Breast epithelium (tissue), 4 donors: ENCODE measurements at regions not wholly inside any gene's neighbourhood (a gene's known extent, or its start where the extent isn't known, plus 50 kb on each side); places are given as distances from the start of the nearest gene placed in this dataset.
A peak's percentile ranks its signal among the peaks of the same experiment; 100 is the strongest.

Source experiments
- DNase-seq, 2 donors: peaks; one replicate each; pipeline ENCODE4 v3.0.0-alpha.2; 2019; ENCODE audit warnings: low spot score in 2 of 2
- H3K27ac ChIP-seq, 2 donors: fragments of 200-600 bp; sonication (generic) in 1 of 2; one replicate each; pipeline ENCODE4 v1.5.1; 2016 to 2019; ENCODE audit warnings: mild to moderate bottlenecking in 1 of 2
- H3K27me3 ChIP-seq, 2 donors: fragments of 200-600 bp; sonication (generic) in 1 of 2; one replicate each; pipeline versions ENCODE4 v1.5.1 to v1.6.0; 2017 to 2019; ENCODE audit warnings: control low read depth in 1 of 2, mild to moderate bottlenecking in 1 of 2
- H3K36me3 ChIP-seq: fragments of 200-600 bp; one replicate; pipeline ENCODE4 v1.5.1; 2019
- H3K4me1 ChIP-seq, 2 donors: fragments of 200-600 bp; sonication (generic); one replicate each; pipeline ENCODE4 v1.5.1; 2016 to 2019; ENCODE audit warnings: control low read depth in 1 of 2
- H3K4me3 ChIP-seq, 3 donors: fragments of 200-600 bp; sonication (generic); 1 replicate in 2 of 3; 2 replicates in 1 of 3; pipeline ENCODE4 v1.5.1; 2016 to 2019; ENCODE audit warnings: mild to moderate bottlenecking in 3 of 3, moderate library complexity in 2 of 3
- H3K9me3 ChIP-seq, 2 donors: fragments of 200-600 bp; sonication (generic) in 1 of 2; one replicate each; pipeline ENCODE4 v1.5.1; 2016 to 2019; ENCODE audit warnings: control low read depth in 1 of 2
- POLR2A ChIP-seq: fragments of 450-650 bp; IDR thresholded peaks from one replicate; pipeline ENCODE4 v1.6.1; 2016; ENCODE audit warnings: antibody characterized with exemption, mild to moderate bottlenecking, moderate library complexity
- POLR2AphosphoS5 ChIP-seq, 3 donors: sonication (generic); formaldehyde crosslinking; IDR thresholded peaks; one replicate each; pipeline ENCODE4 v1.6.1; 2017; ENCODE audit warnings: antibody characterized with exemption in 3 of 3
- intact Hi-C: fragments of 100-400 bp; cut with DNase I; formaldehyde crosslinking; loops from one replicate; pipeline ENCODE4 v1.15.1; 2023; ENCODE audit warnings: low total_unique reads
- TF ChIP-seq, protein P1 (sequence below), 3 donors: fragments of 450-650 bp; IDR thresholded peaks; one replicate each; pipeline ENCODE4 v1.5.1; 2016 to 2017; ENCODE audit warnings: antibody characterized with exemption in 3 of 3, mild to moderate bottlenecking in 3 of 3, moderate library complexity in 3 of 3

DNA sequence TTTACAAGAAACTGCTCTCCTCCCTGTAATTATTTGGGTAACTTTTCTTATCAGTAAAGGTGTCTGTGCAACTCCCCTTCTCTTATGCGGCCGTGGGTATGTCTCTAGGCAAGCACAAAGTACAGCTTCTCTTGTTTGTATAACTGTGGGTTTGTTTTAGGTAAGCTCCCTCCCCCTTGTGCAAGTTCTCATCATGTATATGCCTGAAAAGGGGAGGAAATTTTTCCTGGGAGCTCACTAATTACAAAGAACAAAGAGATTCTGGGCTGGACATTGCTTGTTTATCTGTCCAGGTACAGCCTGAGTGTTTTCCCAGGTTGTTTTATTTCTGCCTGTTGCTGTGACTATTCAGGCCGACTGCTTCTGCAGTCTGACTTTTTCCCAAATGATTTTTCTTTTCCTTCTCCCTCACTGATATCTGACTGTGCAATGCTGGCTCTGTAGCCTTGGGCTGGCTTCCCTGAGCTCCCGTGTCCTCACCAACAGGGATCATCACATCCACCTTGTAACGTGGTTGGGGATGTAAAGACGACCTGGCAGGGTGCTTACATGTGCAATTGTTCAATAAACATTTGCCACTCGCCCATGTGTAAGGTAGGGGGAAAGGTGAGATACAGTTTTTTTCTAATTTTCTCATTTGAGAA is 916.5 kb downstream of the AACS start:
- Histone ChIP-seq H3K9me3 (no peaks in the 10 kb centered on the region), H3K27ac (no peak overlapping the region), H3K4me3 (no peak overlapping the region), H3K27me3 (no peaks in the 10 kb centered on the region), H3K4me1 (no peaks in the 10 kb centered on the region), H3K36me3 (no peaks in the 10 kb centered on the region)
- intact Hi-C loops: no loop called here
- no peak for TF ChIP-seq POLR2A
- TF ChIP-seq, protein P1, sequence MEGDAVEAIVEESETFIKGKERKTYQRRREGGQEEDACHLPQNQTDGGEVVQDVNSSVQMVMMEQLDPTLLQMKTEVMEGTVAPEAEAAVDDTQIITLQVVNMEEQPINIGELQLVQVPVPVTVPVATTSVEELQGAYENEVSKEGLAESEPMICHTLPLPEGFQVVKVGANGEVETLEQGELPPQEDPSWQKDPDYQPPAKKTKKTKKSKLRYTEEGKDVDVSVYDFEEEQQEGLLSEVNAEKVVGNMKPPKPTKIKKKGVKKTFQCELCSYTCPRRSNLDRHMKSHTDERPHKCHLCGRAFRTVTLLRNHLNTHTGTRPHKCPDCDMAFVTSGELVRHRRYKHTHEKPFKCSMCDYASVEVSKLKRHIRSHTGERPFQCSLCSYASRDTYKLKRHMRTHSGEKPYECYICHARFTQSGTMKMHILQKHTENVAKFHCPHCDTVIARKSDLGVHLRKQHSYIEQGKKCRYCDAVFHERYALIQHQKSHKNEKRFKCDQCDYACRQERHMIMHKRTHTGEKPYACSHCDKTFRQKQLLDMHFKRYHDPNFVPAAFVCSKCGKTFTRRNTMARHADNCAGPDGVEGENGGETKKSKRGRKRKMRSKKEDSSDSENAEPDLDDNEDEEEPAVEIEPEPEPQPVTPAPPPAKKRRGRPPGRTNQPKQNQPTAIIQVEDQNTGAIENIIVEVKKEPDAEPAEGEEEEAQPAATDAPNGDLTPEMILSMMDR (IDR thresholded peaks at IDR 0.05): no peak
- TF ChIP-seq POLR2AphosphoS5 (IDR thresholded peaks at IDR 0.05): no peak
- DNase-seq: no peak

DNA sequence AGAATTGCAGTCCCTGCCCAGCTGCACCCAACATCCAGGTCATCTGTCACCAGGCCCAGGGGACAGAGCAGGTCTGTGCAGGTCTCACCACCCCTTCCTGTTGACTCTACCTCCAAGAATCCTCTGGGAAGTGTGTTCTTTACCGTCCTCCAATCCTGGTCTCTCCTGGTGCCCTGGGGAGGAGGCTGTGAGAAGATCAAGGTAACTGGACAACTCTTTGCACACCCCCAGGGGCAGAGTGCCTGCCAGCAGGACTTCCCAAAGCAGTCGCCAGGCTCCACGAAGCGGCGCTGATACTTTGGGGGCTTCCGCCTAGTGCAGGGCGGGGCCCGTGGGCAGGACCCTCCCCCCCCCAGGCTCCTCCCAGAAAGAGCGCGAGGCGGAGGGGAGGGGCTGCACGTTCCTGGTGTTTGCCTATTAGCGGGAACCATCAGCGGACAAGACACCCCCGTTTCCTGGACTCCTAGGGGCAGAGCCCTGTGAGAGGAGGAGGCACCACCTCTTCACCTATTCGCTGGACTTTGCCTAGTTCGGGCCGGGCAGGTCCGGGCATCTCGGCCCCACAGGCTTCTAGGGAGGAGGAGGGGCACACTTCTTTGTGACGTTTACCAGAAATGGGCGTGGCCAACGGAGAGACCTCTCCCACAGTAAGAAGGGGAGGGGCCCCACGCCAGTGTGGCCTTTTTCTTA is 918.0 kb downstream of the AACS start:
- Histone ChIP-seq H3K27me3 (no peaks in the 10 kb centered on the region), H3K27ac (peak overlapping the region; percentile 83 to 87), H3K9me3 (no peaks in the 10 kb centered on the region), H3K4me1 (no peaks in the 10 kb centered on the region), H3K36me3 (no peaks in the 10 kb centered on the region), H3K4me3 (peak overlapping the region in 2 of 3 donors; percentile 65 to 66)
- intact Hi-C loops: no loop called here
- TF ChIP-seq POLR2AphosphoS5 (IDR thresholded peaks at IDR 0.05) (no peak), POLR2A (no peak)
- TF ChIP-seq, protein P1 (IDR thresholded peaks at IDR 0.05): no peak
- DNase-seq: peak; percentile 80 to 85

DNA sequence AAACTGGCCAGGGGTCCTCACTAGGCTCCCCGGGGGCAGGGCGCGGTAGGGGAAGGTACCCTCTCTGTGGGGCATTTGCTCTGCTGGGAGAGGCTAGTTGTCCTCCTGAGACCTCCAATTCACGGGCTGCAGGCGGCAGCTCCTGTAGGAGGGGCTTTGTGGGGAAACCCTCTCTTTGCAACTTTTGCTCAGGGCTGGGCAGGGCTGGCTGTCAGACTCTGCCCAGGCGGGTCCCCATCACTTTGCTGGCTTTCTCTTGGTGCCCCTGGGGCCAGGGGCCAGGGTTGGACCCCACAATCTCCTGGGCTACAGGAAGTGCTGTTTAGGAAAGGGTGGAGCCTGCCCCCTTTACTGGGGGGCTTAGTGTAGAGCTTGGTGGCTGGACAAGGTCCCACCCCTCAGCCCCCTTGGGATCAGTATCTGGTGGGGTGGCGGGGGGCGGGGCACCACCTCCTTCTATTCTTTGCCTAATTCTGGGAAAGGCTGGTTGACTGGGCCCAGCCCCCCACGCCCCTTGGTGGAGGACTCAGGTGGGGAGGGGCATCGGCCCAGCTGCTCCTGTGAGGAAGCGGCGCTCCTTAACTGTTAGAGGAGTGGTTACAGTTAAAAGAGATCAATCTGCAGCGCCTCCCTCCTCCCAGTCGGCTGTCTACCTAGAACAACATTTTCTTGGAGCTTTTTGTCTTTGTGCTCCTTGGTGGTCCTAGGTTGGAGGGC is 918.7 kb downstream of the AACS start:
- intact Hi-C loops: no loop called here
- peak in 1 of 2 donors; percentile 21 for DNase-seq
- H3K4me1 ChIP-seq: no peaks in the 10 kb centered on the region
- no peaks in the 10 kb centered on the region for H3K36me3 ChIP-seq
- peak overlapping the region in 2 of 3 donors; percentile 65 to 66 for H3K4me3 ChIP-seq
- TF ChIP-seq POLR2AphosphoS5 (IDR thresholded peaks at IDR 0.05) (no peak), POLR2A (no peak)
- TF ChIP-seq, protein P1 (IDR thresholded peaks at IDR 0.05): no peak
- no peaks in the 10 kb centered on the region for H3K27me3 ChIP-seq
- no peaks in the 10 kb centered on the region for H3K9me3 ChIP-seq
- peak overlapping the region; percentile 83 to 87 for H3K27ac ChIP-seq

DNA sequence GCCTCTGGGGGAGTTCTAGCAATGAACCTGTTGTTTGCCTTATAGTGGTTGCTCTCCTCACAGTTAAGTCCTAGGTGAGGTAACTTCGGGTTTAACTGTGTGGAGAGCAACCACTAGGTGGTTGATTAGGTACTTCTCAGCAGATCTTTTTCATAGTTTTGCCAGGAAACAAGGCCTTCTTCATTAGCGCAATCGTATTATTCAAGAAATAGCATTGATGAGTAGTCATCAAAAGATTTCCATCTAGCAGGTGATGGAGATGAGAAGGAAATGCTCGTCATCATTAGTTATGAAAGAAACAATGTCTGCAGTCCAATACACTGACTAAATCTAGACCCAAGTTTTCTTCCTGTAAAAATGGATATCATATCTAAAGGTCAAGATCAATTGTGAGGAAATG is 923.3 kb downstream of the AACS start:
- TF ChIP-seq POLR2A: no peak
- TF ChIP-seq, protein P1 (IDR thresholded peaks at IDR 0.05): no peak
- no peak for TF ChIP-seq POLR2AphosphoS5 (IDR thresholded peaks at IDR 0.05)
- no peak overlapping the region for H3K27ac ChIP-seq
- no peak overlapping the region for H3K4me3 ChIP-seq
- H3K36me3 ChIP-seq: no peaks in the 10 kb centered on the region
- H3K27me3 ChIP-seq: no peaks in the 10 kb centered on the region
- DNase-seq: no peak
- H3K9me3 ChIP-seq: no peaks in the 10 kb centered on the region
- H3K4me1 ChIP-seq: no peaks in the 10 kb centered on the region
- intact Hi-C loops: no loop called here

DNA sequence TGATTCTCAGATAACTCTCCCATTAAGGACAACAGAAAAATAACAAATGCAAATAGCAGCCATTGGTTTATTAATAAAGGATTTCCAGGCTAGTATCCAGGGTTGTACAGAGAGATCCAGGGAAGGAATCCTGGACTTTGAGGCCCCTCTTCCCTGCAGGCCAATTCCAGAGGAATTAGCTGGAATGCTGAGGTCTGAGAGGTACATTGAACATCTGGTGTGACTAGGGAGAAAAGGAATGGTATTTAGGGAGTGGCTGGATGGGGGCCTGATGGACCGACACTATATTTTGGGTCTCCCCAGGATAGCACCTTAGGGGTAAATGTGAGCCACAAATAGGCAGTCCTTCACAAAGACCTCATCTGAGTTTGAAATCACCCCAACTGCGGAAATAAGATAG is 924.5 kb downstream of the AACS start:
- intact Hi-C loops: no loop called here

More for the DNA sequence above, 924.5 kb downstream of the AACS start:
- TF ChIP-seq, protein P1 (IDR thresholded peaks at IDR 0.05): no peak
- TF ChIP-seq POLR2A (no peak), POLR2AphosphoS5 (IDR thresholded peaks at IDR 0.05) (no peak)
- Histone ChIP-seq H3K36me3 (no peaks in the 10 kb centered on the region), H3K27me3 (no peaks in the 10 kb centered on the region), H3K4me3 (no peak overlapping the region), H3K4me1 (no peaks in the 10 kb centered on the region), H3K9me3 (no peaks in the 10 kb centered on the region), H3K27ac (no peak overlapping the region)
- DNase-seq: no peak
